IPS-18a (cell line): ENCODE measurements at regions not wholly inside any gene's neighbourhood (a gene's known extent, or its start where the extent isn't known, plus 50 kb on each side); places are given as distances from the start of the nearest gene placed in this dataset.

Experiments
- H3K27ac ChIP-seq: one replicate; pipeline ENCODE4 v1.5.1; 2013; ENCODE audit warnings: low read length
- H3K27me3 ChIP-seq: one replicate; pipeline ENCODE4 v1.6.1; 2013; ENCODE audit warnings: mild to moderate bottlenecking, low read length; ENCODE audit not compliant: control insufficient read depth, insufficient read depth
- H3K36me3 ChIP-seq: one replicate; pipeline ENCODE4 v1.6.1; 2013; ENCODE audit warnings: low read depth, low read length; ENCODE audit not compliant: control insufficient read depth
- H3K4me1 ChIP-seq: one replicate; pipeline ENCODE4 v1.6.1; 2013; ENCODE audit warnings: low read depth, low read length; ENCODE audit not compliant: control insufficient read depth
- H3K4me3 ChIP-seq: one replicate; pipeline ENCODE4 v1.5.1; 2013; ENCODE audit warnings: low read length
- H3K9ac ChIP-seq: one replicate; pipeline ENCODE4 v1.6.1; 2013; ENCODE audit warnings: mild to moderate bottlenecking, low read length, moderate library complexity
- H3K9me3 ChIP-seq: one replicate; pipeline ENCODE4 v1.6.1; 2013; ENCODE audit warnings: low read depth, low read length; ENCODE audit not compliant: control insufficient read depth

DNA sequence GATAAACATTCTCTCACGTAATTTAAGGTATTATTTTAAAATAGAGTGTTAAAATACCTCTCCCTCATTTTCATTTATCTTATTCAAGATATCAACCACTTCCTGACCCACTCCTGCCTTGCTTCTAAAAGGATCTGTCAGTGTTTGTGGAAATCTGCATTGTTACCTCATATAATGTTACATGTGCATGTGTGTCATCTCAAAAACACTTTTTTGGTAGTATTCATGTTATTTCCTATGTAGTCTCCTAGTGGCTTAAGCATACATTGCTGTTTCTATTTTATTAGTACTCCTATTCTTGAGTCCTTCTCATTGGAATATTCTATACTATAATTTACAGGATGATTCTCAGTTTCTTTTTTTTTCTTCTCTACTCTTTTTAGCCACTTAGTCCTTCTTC lies 1360.7 kb upstream of the CELF2 start:
- no peaks in the 10 kb centered on the region for H3K27me3 ChIP-seq
- H3K9ac ChIP-seq = no peak overlapping the region
- no peak overlapping the region for H3K27ac ChIP-seq
- no peak overlapping the region for H3K4me3 ChIP-seq
- H3K36me3 ChIP-seq = no peaks in the 10 kb centered on the region
- no peaks in the 10 kb centered on the region for H3K4me1 ChIP-seq
- no peaks in the 10 kb centered on the region for H3K9me3 ChIP-seq

DNA sequence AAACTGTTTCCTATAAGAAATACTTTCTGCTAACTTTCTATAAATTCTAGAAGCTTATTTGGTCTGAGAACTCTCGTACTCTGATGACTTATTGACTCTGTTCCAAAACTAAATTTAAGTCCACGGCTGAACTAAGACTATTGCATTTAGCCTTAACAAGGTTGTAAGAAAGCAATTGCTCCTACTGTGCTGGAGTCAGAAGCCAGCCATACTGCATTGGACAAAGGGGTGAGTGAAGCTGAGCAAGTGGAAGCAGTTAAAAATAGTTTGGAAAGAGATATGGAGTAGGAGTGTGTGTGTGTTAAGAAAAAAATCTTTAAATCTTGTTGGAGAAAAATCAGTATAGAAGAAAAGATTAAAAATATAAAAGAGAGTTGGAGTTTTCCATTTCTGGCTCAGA lies 1360.1 kb upstream of the CELF2 start:
- no peaks in the 10 kb centered on the region for H3K4me1 ChIP-seq

DNA sequence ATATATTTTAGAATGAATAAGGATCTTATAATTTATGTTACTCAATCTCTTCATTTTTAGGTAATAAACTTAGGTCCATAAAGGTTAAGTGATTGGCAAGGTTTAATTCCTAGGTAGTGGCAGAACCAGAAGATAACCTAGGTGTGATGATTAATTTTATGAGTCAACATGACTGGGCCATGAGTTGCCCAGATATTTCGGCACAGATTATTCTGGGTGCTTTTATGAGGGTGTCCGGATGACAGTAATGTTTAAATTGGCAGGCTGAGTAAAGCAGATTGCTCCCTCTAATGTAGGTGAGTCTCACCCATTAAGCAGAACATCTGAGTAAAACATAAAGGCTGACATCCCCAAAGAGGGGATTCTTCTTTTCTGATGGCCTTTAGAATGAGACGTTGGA lies 1349.3 kb upstream of the CELF2 start:
- H3K36me3 ChIP-seq = no peaks in the 10 kb centered on the region
- no peaks in the 10 kb centered on the region for H3K27me3 ChIP-seq
- H3K9ac ChIP-seq = no peak overlapping the region
- H3K4me3 ChIP-seq = no peak overlapping the region
- H3K9me3 ChIP-seq = no peaks in the 10 kb centered on the region
- no peaks in the 10 kb centered on the region for H3K4me1 ChIP-seq
- H3K27ac ChIP-seq = no peak overlapping the region

More for the DNA sequence above, 1360.1 kb upstream of the CELF2 start:
- H3K4me3 ChIP-seq = no peak overlapping the region
- H3K27me3 ChIP-seq = no peaks in the 10 kb centered on the region
- H3K36me3 ChIP-seq = no peaks in the 10 kb centered on the region
- no peak overlapping the region for H3K9ac ChIP-seq
- H3K27ac ChIP-seq = no peak overlapping the region
- no peaks in the 10 kb centered on the region for H3K9me3 ChIP-seq

DNA sequence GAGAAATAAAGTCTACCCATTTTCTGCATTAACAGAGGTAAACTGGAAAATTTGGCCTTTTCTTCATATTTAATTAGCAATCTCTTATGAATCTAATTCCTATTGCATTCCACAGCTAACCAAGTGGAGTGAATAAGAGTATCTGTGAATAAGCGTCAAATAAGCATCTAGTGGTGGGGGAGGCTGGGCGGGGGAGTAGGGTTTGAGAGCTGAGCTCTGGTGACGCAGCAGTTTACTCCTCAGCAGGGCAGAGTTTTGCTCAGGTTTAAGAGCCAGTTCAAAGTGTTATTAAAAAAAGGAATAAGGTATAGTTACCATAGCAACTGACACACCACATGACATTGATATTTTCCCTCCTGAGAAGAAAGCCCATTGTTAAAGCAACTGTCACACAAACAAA lies 1346.8 kb upstream of the CELF2 start:
- Histone ChIP-seq H3K27ac (no peak overlapping the region), H3K36me3 (no peaks in the 10 kb centered on the region), H3K9me3 (no peaks in the 10 kb centered on the region), H3K4me1 (no peaks in the 10 kb centered on the region), H3K4me3 (no peak overlapping the region), H3K9ac (no peak overlapping the region), H3K27me3 (no peaks in the 10 kb centered on the region)

DNA sequence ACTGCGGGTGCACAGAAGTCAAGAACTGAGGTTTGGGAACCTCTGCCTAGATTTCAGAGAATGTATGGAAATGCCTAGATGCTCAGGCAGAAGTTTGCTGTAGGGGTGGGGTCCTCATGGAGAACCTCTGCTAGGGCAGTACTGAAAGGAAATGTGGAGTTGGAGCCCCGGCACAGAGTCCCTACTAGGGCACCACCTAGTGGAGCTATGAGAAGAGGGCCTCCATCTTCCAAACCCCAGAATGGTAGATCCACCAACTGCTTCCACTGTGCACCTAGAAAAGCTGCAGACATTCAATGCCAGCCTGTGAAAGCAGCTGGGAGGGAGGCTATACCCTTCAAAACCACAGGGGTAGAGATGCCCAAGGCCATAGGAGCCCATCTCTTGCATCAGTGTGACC lies 1336.0 kb upstream of the CELF2 start:
- no peaks in the 10 kb centered on the region for H3K4me1 ChIP-seq
- no peak overlapping the region for H3K4me3 ChIP-seq
- H3K27ac ChIP-seq = no peak overlapping the region
- H3K9ac ChIP-seq = no peak overlapping the region
- peaks cover 5% of the 10 kb centered on the region for H3K9me3 ChIP-seq
- H3K36me3 ChIP-seq = no peaks in the 10 kb centered on the region
- no peaks in the 10 kb centered on the region for H3K27me3 ChIP-seq

DNA sequence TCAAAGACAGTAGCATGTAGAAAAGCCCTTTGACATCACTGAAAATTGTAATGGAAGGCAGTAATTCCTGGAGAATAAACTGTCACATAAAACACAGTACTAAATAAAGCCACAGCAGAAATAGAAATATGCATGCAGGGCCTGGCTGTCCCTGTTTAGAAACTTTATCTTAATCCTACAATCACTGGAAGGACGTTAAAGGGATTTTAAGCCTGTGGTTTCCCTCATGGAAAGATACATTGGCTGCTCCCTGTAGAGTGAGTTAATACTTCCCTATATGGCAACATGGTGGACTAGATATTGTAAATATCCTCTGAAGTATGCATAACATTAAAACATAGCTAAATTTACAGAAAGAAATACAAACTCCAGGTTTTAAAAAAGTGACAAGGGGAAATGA lies 1334.9 kb upstream of the CELF2 start:
- Histone ChIP-seq H3K4me1 (no peaks in the 10 kb centered on the region), H3K9me3 (peaks cover 5% of the 10 kb centered on the region), H3K36me3 (no peaks in the 10 kb centered on the region), H3K27ac (no peak overlapping the region), H3K27me3 (no peaks in the 10 kb centered on the region), H3K4me3 (no peak overlapping the region), H3K9ac (no peak overlapping the region)

DNA sequence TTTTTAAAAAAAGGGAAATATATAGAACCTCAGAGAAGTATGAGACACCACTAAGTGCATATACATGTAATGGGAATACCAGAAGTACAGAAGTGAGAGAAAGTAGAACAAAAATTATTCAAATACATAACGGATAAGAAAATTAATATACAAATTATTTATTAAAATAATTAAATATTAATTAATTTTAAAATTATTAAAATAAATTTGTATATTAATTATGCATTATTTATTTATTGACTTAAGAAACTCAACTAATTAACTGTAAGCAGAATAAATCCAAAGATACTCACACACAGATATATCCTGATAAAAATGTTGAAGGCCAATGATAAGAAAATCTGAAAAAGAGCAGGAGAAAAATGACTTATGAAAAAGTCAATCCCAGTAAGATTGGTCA lies 1333.5 kb upstream of the CELF2 start:
- H3K9me3 ChIP-seq = peaks cover 5% of the 10 kb centered on the region
- no peaks in the 10 kb centered on the region for H3K4me1 ChIP-seq
- H3K9ac ChIP-seq = no peak overlapping the region
- H3K27ac ChIP-seq = no peak overlapping the region
- H3K36me3 ChIP-seq = no peaks in the 10 kb centered on the region
- no peaks in the 10 kb centered on the region for H3K27me3 ChIP-seq
- no peak overlapping the region for H3K4me3 ChIP-seq

DNA sequence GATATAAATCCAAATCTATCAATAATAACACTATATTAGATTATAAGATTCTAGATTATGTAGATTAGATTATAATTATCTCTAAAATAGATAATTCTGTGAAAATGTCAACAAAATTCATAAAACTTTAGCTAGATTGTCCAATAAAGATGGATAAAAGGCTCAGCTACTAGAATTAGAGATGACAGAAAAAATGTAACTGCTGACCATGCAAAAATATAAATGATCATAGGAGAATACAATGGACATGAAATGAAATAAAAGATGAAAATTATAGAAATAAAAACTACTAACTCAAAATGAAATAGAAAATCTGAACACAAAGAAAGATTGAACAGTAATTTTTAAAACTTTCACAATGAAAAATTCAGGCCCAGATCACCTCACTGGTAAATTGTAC lies 1332.1 kb upstream of the CELF2 start:
- peaks cover 5% of the 10 kb centered on the region for H3K9me3 ChIP-seq
- no peak overlapping the region for H3K9ac ChIP-seq
- H3K27ac ChIP-seq = no peak overlapping the region
- H3K36me3 ChIP-seq = no peaks in the 10 kb centered on the region
- H3K4me1 ChIP-seq = no peaks in the 10 kb centered on the region
- H3K27me3 ChIP-seq = no peaks in the 10 kb centered on the region
- no peak overlapping the region for H3K4me3 ChIP-seq

DNA sequence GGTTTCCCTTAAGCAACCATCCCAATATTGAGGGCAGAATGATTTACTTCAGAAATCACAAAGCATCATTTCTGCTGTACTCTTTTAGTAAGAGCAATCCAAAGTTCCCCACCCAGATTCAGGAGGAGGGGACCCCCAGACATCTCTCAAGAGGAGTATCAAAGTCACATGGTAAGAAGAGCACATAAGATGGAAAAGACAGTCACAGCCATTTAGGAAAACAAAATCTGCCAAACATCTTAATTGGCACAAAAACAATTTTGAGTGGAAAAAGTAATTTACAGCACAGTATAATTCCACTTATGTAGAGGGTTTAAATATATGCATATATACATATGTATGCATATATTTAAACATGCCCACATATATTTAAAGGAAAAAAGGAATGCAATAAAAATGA lies 1329.0 kb upstream of the CELF2 start:
- Histone ChIP-seq H3K27me3 (no peaks in the 10 kb centered on the region), H3K36me3 (no peaks in the 10 kb centered on the region), H3K9ac (no peak overlapping the region), H3K4me3 (no peak overlapping the region), H3K9me3 (no peaks in the 10 kb centered on the region), H3K27ac (no peak overlapping the region), H3K4me1 (no peaks in the 10 kb centered on the region)

DNA sequence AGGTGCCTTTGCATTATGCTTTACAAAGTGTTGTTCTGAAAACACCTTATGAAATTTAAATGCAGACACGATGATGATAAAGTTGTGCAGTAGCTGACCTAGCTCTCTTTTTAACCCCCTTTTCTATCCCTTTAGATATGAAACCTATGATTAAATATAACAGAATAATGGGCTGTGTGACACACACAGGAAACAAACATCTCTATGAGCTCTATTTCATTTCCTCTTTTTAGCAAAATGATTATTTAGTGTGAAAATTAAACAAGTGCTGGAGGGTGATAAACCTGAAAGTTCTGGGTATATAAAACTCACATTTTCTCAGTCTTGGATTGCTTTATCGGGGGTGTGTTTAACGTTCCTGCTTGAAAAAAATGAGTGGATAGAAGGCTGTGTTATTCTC lies 1310.5 kb upstream of the CELF2 start:
- no peak overlapping the region for H3K9ac ChIP-seq
- H3K27ac ChIP-seq = no peak overlapping the region
- H3K4me1 ChIP-seq = no peaks in the 10 kb centered on the region
- H3K4me3 ChIP-seq = no peak overlapping the region
- no peaks in the 10 kb centered on the region for H3K36me3 ChIP-seq
- H3K9me3 ChIP-seq = no peaks in the 10 kb centered on the region
- H3K27me3 ChIP-seq = no peaks in the 10 kb centered on the region

DNA sequence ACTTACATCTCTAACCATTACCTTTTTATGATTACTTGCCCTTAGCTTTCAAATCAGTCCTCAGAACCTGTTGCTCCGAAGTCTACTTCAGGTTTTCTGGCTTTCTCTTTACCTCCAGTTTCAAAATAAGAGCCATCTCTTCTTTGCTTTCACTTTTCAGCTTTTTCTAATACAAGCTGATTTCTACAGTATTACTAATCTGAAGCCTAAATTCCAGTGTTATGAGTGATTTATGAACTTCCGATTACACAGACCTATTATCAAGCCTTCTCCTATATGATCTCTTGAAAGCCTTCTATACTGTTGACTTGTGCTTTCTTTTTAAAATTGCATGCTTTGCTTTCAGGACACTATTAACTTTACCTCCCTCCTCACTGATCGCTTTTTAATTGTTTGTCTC lies 1307.8 kb upstream of the CELF2 start:
- Histone ChIP-seq H3K4me3 (no peak overlapping the region), H3K4me1 (no peaks in the 10 kb centered on the region), H3K9me3 (no peaks in the 10 kb centered on the region)

DNA sequence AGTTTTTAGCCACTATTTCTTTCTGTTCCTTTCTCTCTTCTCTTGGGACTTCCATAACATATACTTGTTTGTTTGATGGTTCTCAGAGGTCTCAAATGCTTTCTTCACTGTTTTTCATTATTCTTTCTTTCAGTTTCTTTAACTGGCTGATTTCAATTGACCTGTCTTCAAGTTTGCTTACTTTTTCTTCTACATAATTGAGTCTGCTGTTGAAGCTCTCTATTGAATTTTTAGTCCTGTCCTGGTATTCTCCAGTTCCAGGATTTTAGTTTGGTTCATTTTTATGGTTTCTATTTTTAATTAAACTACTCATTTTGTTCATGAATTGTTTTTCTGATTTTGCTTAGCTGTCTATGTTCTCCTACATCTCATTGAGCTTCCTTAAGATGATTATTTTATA lies 1305.3 kb upstream of the CELF2 start:
- H3K36me3 ChIP-seq = no peaks in the 10 kb centered on the region

More for the DNA sequence above, 1307.8 kb upstream of the CELF2 start:
- no peak overlapping the region for H3K9ac ChIP-seq
- no peaks in the 10 kb centered on the region for H3K36me3 ChIP-seq
- H3K27me3 ChIP-seq = no peaks in the 10 kb centered on the region
- H3K27ac ChIP-seq = no peak overlapping the region

More for the DNA sequence above, 1305.3 kb upstream of the CELF2 start:
- H3K4me3 ChIP-seq = no peak overlapping the region
- no peak overlapping the region for H3K9ac ChIP-seq
- no peak overlapping the region for H3K27ac ChIP-seq
- H3K4me1 ChIP-seq = no peaks in the 10 kb centered on the region
- no peaks in the 10 kb centered on the region for H3K27me3 ChIP-seq
- no peaks in the 10 kb centered on the region for H3K9me3 ChIP-seq
